ENCODE measurements at regions not wholly inside any gene's neighbourhood (a gene's known extent, or its start where the extent isn't known, plus 50 kb on each side); places are given as distances from the start of the nearest gene placed in this dataset.

DNA sequence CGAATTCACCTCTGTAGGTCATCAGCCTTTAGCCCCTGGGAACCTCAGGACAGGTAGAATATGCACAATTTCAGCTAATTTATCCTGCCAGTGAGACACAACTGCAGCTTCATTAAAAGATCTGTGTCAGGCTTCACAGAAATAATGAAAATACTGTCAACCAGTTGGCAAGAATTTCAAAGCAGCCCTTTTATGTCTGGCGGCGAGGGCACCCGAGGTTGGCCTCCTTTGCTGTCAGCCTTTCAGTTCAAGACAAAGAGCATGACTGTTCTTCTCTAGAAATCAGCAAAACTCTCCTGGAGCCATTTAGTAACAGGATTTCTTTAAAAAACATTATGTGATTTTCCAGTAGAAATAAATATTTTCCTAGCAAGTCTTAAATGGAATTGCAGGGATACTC lies 75.9 kb downstream of the BBS10 start:
- Histone ChIP-seq H2AFZ (ENCODE audit: low read length) (no peak overlapping the region), H3K27ac (ENCODE audit: extremely low read length, insufficient read depth, low read length) (no peak overlapping the region), H4K20me1 (ENCODE audit: insufficient read depth, low read length) (no peaks in the 10 kb centered on the region), H3K27me3 (ENCODE audit: control insufficient read depth in 1 of 2, insufficient read depth in 2 of 2, low read length in 2 of 2) (peaks cover 0 to 30% of the 10 kb centered on the region in 2 experiments; a peak in 4 of 5 replicates), H3K9me3 (ENCODE audit: low read length) (no peaks in the 10 kb centered on the region), H3K4me3 (replicated peaks in 1 of 3; ENCODE audit: insufficient read depth in 1 of 3, low read depth in 2 of 3, low read length in 3 of 3) (no peak overlapping the region), H3K36me3 (replicated peaks in 1 of 2; ENCODE audit: control insufficient read depth in 1 of 2, insufficient read depth in 2 of 2, low read length in 2 of 2) (no peaks in the 10 kb centered on the region), H3K9ac (ENCODE audit: insufficient read depth, low read depth, low read length) (no peak overlapping the region), H3K79me2 (ENCODE audit: insufficient read depth, low read length) (no peaks in the 10 kb centered on the region), H3K4me2 (ENCODE audit: low read depth, low read length) (no peak overlapping the region), H3K4me1 (ENCODE audit: insufficient read depth, low read length) (no peaks in the 10 kb centered on the region)
- in situ Hi-C loops (cut with HindIII; ENCODE audit: extremely low pct_ligation_motif_present, low pct_unique_long_range_greater_than_20kb), result no loop called here
- no peak for ATAC-seq
- DNase-seq (ENCODE audit: low spot score), result peak; percentile 3
- FAIRE-seq, result no peak
- no TSS peak for BruUV-seq (replicated peaks)
- ChIA-PET POLR2A (no interaction called here), CTCF (ENCODE audit: low intra/inter-chr PET ratio, low total read pairs) (no interaction called here)
- intact Hi-C loops (cut with micrococcal nuclease; ENCODE audit: unreplicated experiment), result no loop called here
- WGBS (ENCODE audit: low lambda C conversion rate), result 8% methylated on average over 4 of the region's 4 CpGs
- TF ChIP-seq, protein P1, sequence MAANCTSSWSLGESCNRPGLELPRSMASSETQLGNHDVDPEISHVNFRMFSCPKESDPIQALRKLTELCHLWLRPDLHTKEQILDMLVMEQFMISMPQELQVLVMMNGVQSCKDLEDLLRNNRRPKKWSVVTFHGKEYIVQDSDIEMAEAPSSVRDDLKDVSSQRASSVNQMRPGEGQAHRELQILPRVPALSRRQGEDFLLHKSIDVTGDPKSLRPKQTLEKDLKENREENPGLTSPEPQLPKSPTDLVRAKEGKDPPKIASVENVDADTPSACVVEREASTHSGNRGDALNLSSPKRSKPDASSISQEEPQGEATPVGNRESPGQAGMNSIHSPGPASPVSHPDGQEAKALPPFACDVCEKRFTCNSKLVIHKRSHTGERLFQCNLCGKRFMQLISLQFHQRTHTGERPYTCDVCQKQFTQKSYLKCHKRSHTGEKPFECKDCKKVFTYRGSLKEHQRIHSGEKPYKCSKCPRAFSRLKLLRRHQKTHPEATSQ (CRISPR knock-in tag; IDR thresholded peaks at IDR 0.05; ENCODE audit: borderline replicate concordance), result no peak
- TF ChIP-seq, protein P2, sequence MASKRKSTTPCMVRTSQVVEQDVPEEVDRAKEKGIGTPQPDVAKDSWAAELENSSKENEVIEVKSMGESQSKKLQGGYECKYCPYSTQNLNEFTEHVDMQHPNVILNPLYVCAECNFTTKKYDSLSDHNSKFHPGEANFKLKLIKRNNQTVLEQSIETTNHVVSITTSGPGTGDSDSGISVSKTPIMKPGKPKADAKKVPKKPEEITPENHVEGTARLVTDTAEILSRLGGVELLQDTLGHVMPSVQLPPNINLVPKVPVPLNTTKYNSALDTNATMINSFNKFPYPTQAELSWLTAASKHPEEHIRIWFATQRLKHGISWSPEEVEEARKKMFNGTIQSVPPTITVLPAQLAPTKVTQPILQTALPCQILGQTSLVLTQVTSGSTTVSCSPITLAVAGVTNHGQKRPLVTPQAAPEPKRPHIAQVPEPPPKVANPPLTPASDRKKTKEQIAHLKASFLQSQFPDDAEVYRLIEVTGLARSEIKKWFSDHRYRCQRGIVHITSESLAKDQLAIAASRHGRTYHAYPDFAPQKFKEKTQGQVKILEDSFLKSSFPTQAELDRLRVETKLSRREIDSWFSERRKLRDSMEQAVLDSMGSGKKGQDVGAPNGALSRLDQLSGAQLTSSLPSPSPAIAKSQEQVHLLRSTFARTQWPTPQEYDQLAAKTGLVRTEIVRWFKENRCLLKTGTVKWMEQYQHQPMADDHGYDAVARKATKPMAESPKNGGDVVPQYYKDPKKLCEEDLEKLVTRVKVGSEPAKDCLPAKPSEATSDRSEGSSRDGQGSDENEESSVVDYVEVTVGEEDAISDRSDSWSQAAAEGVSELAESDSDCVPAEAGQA (IDR thresholded peaks at IDR 0.05; ENCODE audit: low read depth), result no peak
- TF ChIP-seq, protein P2 (CRISPR knock-in tag; IDR thresholded peaks at IDR 0.05; ENCODE audit: borderline replicate concordance), result no peak
- TF ChIP-seq, protein P3, sequence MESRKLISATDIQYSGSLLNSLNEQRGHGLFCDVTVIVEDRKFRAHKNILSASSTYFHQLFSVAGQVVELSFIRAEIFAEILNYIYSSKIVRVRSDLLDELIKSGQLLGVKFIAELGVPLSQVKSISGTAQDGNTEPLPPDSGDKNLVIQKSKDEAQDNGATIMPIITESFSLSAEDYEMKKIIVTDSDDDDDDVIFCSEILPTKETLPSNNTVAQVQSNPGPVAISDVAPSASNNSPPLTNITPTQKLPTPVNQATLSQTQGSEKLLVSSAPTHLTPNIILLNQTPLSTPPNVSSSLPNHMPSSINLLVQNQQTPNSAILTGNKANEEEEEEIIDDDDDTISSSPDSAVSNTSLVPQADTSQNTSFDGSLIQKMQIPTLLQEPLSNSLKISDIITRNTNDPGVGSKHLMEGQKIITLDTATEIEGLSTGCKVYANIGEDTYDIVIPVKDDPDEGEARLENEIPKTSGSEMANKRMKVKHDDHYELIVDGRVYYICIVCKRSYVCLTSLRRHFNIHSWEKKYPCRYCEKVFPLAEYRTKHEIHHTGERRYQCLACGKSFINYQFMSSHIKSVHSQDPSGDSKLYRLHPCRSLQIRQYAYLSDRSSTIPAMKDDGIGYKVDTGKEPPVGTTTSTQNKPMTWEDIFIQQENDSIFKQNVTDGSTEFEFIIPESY (CRISPR knock-in tag; IDR thresholded peaks at IDR 0.05), result no peak
- no peak for TF ChIP-seq NCOA1 (CRISPR knock-in tag; IDR thresholded peaks at IDR 0.05)
- no peak for TF ChIP-seq ZNF616 (CRISPR knock-in tag; IDR thresholded peaks at IDR 0.05; ENCODE audit: low read depth)
- no peak for TF ChIP-seq ZNF138 (CRISPR knock-in tag; IDR thresholded peaks at IDR 0.05; ENCODE audit: low read depth)
- TF ChIP-seq PHF21A (CRISPR knock-in tag; IDR thresholded peaks at IDR 0.05), result no peak
- no peak for TF ChIP-seq MYNN (CRISPR knock-in tag; IDR thresholded peaks at IDR 0.05; ENCODE audit: low read depth)
- no peak for TF ChIP-seq MIER3 (CRISPR knock-in tag; IDR thresholded peaks at IDR 0.05; ENCODE audit: borderline replicate concordance)
- TF ChIP-seq ZNF3 (CRISPR knock-in tag; IDR thresholded peaks at IDR 0.05), result no peak
- no peak for TF ChIP-seq CHD2 (IDR thresholded peaks at IDR 0.05; ENCODE audit: low read depth, low read length)
- TF ChIP-seq, protein P4, sequence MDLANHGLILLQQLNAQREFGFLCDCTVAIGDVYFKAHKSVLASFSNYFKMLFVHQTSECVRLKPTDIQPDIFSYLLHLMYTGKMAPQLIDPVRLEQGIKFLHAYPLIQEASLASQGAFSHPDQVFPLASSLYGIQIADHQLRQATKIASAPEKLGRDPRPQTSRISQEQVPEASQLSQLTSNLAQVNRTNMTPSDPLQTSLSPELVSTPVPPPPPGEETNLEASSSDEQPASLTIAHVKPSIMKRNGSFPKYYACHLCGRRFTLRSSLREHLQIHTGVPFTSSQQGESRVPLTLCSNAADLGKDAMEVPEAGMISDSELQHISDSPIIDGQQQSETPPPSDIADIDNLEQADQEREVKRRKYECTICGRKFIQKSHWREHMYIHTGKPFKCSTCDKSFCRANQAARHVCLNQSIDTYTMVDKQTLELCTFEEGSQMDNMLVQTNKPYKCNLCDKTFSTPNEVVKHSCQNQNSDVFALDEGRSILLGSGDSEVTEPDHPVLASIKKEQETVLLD (CRISPR knock-in tag; IDR thresholded peaks at IDR 0.05; ENCODE audit: low read depth), result no peak
- TF ChIP-seq ZMAT3 (CRISPR knock-in tag; conservative IDR thresholded peaks at IDR 0.05), result no peak
